NCI-H748 treated with DMSO at 0.1 percent for 48 hours (cell line): ENCODE measurements at regions not wholly inside any gene's neighbourhood (a gene's known extent, or its start where the extent isn't known, plus 50 kb on each side); places are given as distances from the start of the nearest gene placed in this dataset.

Experiments
- DNase-seq: peaks from one replicate; lab custom pipeline; 2025; lab: John Stamatoyannopoulos, UW

GRCh38 chr18:25962919-25963318 lies 127.5 kb downstream of the SS18 start:
- DNase-seq, result no peak

GRCh38 chr18:25962176-25962575 lies 128.2 kb downstream of the SS18 start:
- no peak for DNase-seq

GRCh38 chr18:25957017-25957416 lies 133.4 kb downstream of the SS18 start:
- DNase-seq, result no peak

GRCh38 chr18:25953111-25953510 lies 137.3 kb downstream of the SS18 start:
- DNase-seq, result no peak

GRCh38 chr18:25950321-25950720 lies 140.1 kb downstream of the SS18 start:
- DNase-seq, result no peak

- DNase-seq, result no peak
Observed at GRCh38 chr18:25946540-25946939, 143.9 kb downstream of the SS18 start.

- DNase-seq, result no peak
Observed at GRCh38 chr18:25935356-25935755, 155.1 kb downstream of the SS18 start.

- no peak for DNase-seq
Observed at GRCh38 chr18:25931126-25931525, 159.3 kb downstream of the SS18 start.

- DNase-seq, result no peak
Observed at GRCh38 chr18:25929787-25930186, 160.6 kb downstream of the SS18 start.

GRCh38 chr18:25927830-25928229 lies 162.6 kb downstream of the SS18 start:
- no peak for DNase-seq

GRCh38 chr18:25923193-25923592 lies 167.2 kb downstream of the SS18 start:
- DNase-seq, result no peak

GRCh38 chr18:25921677-25922421 lies 168.6 kb downstream of the SS18 start:
- peak; percentile 36 for DNase-seq

- no peak for DNase-seq
Observed at GRCh38 chr18:25915907-25916306, 174.5 kb downstream of the SS18 start.

- DNase-seq, result no peak
Observed at GRCh38 chr18:25898965-25899364, 191.4 kb downstream of the SS18 start.

- no peak for DNase-seq
Observed at GRCh38 chr18:25896956-25897355, 193.5 kb downstream of the SS18 start.

- DNase-seq, result peak; percentile 89
Observed at GRCh38 chr18:25896178-25896780, 194.1 kb downstream of the SS18 start.

- no peak for DNase-seq
Observed at GRCh38 chr18:25895518-25895917, 194.9 kb downstream of the SS18 start.

GRCh38 chr18:25886283-25886682 lies 204.1 kb downstream of the SS18 start:
- DNase-seq, result no peak

- peak; percentile 80 for DNase-seq
Observed at GRCh38 chr18:25883091-25883490, 207.3 kb downstream of the SS18 start.

GRCh38 chr18:25881149-25881548 lies 209.3 kb downstream of the SS18 start:
- no peak for DNase-seq

GRCh38 chr18:25880441-25880840 lies 210.0 kb downstream of the SS18 start:
- DNase-seq, result no peak

- DNase-seq, result peak; percentile 64
Observed at GRCh38 chr18:25876330-25876948, 214.0 kb downstream of the SS18 start.

- DNase-seq, result peak; percentile 77
Observed at GRCh38 chr18:25875551-25876240, 214.7 kb downstream of the SS18 start.
